ENCODE measurements at regions not wholly inside any gene's neighbourhood (a gene's known extent, or its start where the extent isn't known, plus 50 kb on each side); places are given as distances from the start of the nearest gene placed in this dataset.

DNA sequence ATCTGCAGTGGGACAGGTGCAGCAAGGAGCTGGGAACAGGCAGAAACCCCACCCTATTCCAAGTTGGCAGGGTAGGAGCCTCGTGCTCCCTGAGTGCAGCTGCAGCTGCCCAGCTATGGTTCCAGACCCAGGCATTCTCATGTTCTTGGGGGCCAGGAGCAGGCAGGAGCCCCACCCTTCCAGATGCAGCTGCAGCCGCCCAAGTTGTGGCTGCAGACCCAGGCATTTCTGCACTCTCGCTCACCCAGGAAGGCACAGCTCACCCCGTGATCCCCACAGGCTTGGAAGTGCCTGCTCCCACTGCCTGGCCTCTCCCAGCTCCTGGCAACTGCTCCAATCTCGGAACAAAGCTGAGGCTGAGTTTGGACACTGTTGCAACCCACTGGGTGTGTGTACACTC is 275.8 kb upstream of the ADRA1B start:
- Mint-ChIP-seq H3K36me3 (no peaks in the 10 kb centered on the region), H3K27ac (no peak overlapping the region), H3K27me3 (no peaks in the 10 kb centered on the region), H3K4me1 (no peaks in the 10 kb centered on the region), H3K9me3 (peaks cover 8% of the 10 kb centered on the region), H3K4me3 (no peak overlapping the region)
- no peak for ATAC-seq (ENCODE audit: low read depth)
- DNase-seq (ENCODE audit: low spot score in 2 of 2): no peak

DNA sequence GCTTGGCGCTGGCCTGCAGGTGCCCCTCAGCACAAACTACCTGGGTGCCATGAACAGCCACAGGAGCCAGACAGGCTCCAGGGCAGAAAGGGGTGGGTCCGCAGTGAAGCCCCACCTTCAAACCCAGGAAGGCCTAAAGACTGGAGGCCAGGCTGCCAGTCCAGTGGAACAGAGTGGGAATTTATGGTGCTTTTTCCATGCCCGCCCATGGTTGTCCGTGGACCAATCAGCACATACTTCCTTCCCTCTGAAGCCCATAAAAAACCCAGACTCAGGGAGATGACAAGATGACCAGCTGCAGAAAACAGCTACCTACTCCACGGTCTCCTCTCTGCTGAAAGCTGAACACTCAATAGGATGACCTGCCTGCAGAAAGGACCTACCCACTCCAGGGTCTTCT is 275.4 kb upstream of the ADRA1B start:
- H3K36me3 Mint-ChIP-seq: no peaks in the 10 kb centered on the region
- H3K4me1 Mint-ChIP-seq: no peaks in the 10 kb centered on the region
- no peak for ATAC-seq (ENCODE audit: low read depth)
- H3K4me3 Mint-ChIP-seq: no peak overlapping the region
- no peak overlapping the region for H3K27ac Mint-ChIP-seq
- H3K9me3 Mint-ChIP-seq: peaks cover 8% of the 10 kb centered on the region
- DNase-seq (ENCODE audit: low spot score in 2 of 2): no peak
- no peaks in the 10 kb centered on the region for H3K27me3 Mint-ChIP-seq

DNA sequence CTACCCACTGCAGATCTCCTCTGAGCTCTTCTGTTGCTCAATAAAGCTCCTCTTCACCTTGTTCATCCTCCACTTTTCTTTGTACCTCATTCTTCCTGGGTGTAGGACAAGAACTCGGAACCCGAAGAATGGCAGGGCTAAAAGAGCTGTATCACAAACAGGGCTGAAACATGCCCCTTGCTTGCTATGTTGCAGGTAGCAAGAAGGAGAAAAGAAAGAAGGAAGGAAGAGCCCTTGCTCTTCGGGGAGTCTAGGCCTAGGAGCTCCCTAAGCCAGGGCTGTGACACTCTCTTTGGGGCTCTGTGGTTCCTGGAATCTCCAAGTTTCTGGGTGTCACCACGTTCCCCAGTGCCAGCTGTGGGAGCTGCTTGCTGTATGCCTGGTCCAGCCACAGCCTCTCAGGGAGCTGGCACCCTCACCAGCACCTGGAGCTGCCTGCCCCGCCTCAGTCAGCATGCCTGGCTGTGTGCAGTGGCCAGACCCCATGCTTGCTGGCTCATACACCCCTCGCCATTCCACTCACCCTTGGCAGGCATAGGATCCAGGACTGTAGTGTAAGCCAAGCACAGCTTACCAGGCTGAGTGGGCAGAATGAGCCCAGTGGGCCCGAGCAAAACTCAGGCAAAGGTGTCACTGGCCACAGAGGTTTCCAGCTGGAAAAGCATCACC is 274.8 kb upstream of the ADRA1B start:
- no peak overlapping the region for H3K27ac Mint-ChIP-seq
- ATAC-seq (ENCODE audit: low read depth): no peak
- no peaks in the 10 kb centered on the region for H3K4me1 Mint-ChIP-seq
- H3K4me3 Mint-ChIP-seq: no peak overlapping the region
- H3K36me3 Mint-ChIP-seq: no peaks in the 10 kb centered on the region
- H3K27me3 Mint-ChIP-seq: no peaks in the 10 kb centered on the region
- no peak for DNase-seq (ENCODE audit: low spot score in 2 of 2)
- peaks cover 8% of the 10 kb centered on the region for H3K9me3 Mint-ChIP-seq

DNA sequence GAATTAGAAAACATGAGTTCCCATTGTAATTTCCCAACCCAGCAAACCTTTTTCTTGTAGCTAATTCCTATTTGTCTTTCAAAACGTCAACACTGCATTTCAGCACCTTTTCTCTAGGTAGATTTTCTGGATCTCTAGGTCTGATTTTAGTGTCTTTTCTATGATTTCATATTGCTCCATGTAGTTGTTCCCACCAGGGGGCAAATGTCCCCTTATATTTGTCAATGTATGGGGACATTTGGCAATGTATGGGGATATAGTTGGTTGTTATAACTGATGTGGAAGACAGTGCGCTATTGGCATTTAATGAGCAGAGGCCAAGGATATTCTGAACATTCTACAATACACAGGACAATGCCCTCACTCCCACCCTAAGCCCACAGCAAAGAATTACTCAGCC is 273.9 kb upstream of the ADRA1B start:
- no peak overlapping the region for H3K27ac Mint-ChIP-seq
- H3K27me3 Mint-ChIP-seq: no peaks in the 10 kb centered on the region
- no peak for DNase-seq (ENCODE audit: low spot score in 2 of 2)
- H3K4me1 Mint-ChIP-seq: no peaks in the 10 kb centered on the region
- H3K4me3 Mint-ChIP-seq: no peak overlapping the region
- H3K36me3 Mint-ChIP-seq: no peaks in the 10 kb centered on the region
- ATAC-seq (ENCODE audit: low read depth): no peak
- peaks cover 3% of the 10 kb centered on the region for H3K9me3 Mint-ChIP-seq

DNA sequence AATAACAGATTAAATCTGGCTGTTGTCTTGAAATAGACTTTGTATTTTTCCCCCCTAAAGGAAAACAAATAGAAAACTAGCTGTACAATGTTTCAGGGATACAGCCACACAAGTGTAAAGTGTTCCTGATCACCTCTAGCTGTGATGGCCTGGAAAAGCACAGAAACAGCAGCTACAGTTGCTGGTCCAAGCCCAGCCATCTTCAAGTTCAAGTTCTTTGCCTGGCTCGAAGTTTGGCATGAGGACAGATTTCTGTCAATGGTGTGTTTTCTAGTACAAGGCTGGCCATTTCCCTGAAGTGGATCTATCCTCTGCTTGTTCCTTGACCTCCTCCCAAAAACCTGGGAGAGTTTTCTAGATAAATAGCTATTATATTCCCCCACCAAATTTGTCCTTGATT is 272.2 kb upstream of the ADRA1B start:
- no peak for ATAC-seq (ENCODE audit: low read depth)
- Mint-ChIP-seq H3K27me3 (no peaks in the 10 kb centered on the region), H3K4me3 (no peak overlapping the region), H3K27ac (no peak overlapping the region), H3K4me1 (no peaks in the 10 kb centered on the region), H3K36me3 (no peaks in the 10 kb centered on the region), H3K9me3 (no peaks in the 10 kb centered on the region)
- no peak for DNase-seq (ENCODE audit: low spot score in 2 of 2)

DNA sequence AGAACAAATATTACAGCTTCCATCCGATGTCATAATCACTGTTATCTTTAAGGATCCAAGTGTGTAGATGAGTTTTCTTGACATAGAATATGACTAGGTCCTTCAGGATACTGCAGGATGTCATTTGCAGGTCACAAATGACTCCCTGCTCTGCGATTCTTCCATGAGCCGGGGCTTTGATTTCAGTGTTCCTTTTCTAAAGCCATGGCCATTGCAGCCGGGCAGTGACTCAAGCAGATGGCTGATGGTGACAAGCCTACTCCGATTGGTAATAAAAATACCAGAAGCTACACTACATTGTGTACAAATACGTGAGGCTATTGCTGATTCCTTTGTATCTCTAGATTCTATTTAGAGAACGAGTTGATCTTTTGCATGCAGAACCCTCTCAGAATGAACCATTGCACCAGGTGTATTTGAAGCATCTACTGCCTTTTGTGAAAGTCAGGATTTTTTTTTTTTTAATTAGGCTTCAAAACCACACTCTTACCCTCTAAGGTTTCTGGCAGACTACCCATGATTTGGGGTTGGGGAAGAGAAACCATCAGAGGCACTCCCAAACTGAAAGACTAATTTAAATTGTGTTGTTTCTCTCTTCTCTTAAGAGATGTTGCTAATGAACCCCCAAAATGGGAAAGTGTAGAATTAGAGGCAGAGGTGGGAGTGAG is 271.0 kb upstream of the ADRA1B start:
- Mint-ChIP-seq H3K4me3 (no peak overlapping the region), H3K27ac (no peak overlapping the region), H3K27me3 (no peaks in the 10 kb centered on the region), H3K4me1 (no peaks in the 10 kb centered on the region), H3K9me3 (no peaks in the 10 kb centered on the region), H3K36me3 (no peaks in the 10 kb centered on the region)
- DNase-seq (ENCODE audit: low spot score in 2 of 2) (no peak), ATAC-seq (ENCODE audit: low read depth) (no peak)

DNA sequence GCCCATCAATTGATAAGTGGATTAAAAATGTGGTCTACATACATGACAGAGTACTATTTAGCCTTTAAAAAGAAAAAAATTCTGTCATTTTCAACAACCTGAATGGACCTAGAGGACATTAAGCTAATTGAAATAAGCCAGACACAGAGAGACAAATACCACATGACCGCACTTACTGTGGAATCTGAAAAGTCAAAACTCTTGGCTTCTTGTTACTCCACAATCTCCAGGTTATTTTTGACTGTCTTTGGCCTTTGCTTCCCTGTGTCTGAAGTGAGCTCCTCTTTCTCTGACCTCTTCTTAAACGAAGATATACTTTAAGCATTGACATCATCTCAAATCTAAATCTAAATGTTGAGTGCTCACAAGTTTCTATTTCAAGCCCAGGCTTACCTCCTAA is 265.5 kb upstream of the ADRA1B start:
- DNase-seq (ENCODE audit: low spot score in 2 of 2) (no peak), ATAC-seq (ENCODE audit: low read depth) (no peak)
- Mint-ChIP-seq H3K27me3 (no peaks in the 10 kb centered on the region), H3K4me1 (no peaks in the 10 kb centered on the region), H3K27ac (no peak overlapping the region), H3K4me3 (no peak overlapping the region), H3K9me3 (no peaks in the 10 kb centered on the region), H3K36me3 (no peaks in the 10 kb centered on the region)

DNA sequence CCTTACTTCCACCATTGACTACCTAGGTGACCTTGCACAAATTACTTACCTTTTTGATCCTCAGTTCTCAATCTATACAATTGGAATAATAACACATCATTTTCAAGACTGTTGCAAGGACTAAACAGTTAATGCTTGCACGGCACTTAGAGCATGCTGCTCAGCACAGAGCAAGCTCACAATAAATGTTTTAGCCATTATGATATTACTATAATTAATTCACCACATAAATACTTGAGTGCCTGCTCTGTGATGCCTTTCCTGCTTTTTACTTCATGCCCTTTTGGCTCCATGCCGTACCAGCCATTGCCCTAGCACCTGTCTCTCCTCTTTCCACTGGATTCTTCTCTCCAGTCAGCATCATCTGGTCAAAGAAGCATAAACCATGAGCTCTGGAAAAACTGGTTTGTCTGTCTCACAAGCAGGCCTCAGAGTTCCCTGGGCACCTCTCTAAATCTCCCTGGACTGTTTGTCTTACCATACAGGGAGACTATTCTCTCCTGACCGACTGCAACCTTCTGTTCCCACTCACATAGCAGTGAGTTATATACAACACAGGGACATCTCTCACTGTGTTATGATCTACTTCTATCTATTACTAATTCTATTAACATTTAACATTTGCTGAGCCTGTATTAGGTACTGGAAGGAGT is 260.4 kb upstream of the ADRA1B start:
- Mint-ChIP-seq H3K27me3 (no peaks in the 10 kb centered on the region), H3K4me1 (no peaks in the 10 kb centered on the region), H3K27ac (no peak overlapping the region), H3K9me3 (no peaks in the 10 kb centered on the region), H3K4me3 (no peak overlapping the region), H3K36me3 (no peaks in the 10 kb centered on the region)
- no peak for DNase-seq (ENCODE audit: low spot score in 2 of 2)
- no peak for ATAC-seq (ENCODE audit: low read depth)

DNA sequence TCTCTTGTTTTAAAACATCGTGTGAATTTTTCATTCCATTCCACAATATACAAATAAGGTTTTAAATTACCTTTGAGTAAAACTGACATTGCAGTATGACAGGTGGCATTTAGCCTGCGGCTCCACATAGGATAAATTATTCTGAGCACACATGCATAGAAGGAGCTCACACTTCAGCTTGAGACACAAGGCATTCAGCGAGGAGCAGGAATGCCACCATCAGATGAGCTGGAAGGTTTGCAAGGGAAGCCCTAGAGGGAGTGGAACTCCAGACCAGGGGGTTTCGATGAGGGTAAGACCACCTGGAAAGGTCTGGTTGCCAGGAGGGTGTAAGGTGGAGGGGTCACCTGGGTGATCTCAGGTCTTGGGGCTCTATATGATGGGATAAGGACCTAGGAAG is 259.0 kb upstream of the ADRA1B start:
- H3K27me3 Mint-ChIP-seq: no peaks in the 10 kb centered on the region
- DNase-seq (ENCODE audit: low spot score in 2 of 2) (no peak), ATAC-seq (ENCODE audit: low read depth) (no peak)
- H3K4me3 Mint-ChIP-seq: no peak overlapping the region
- no peaks in the 10 kb centered on the region for H3K9me3 Mint-ChIP-seq
- H3K36me3 Mint-ChIP-seq: no peaks in the 10 kb centered on the region
- H3K27ac Mint-ChIP-seq: no peak overlapping the region
- no peaks in the 10 kb centered on the region for H3K4me1 Mint-ChIP-seq

DNA sequence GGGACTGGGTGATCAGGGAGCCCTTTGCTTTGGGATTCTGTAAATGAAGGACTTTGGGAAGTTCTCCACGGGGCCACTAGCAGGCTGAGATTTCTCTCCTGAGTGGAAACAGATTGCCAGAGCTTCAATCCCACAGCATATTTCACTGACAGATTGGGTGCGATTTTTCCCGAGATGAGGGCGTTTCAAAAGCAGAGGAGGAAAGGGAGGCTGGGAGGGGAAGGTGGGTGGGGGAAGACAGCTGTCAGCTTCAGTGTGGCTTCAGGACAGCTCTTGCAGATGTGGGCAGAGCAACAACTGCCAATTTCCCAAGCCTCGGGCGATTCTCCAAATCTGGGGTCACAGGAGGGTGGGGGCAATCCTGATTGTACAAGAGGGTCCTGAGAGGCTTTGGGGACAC is 258.5 kb upstream of the ADRA1B start:
- DNase-seq (ENCODE audit: low spot score in 2 of 2): no peak
- no peak overlapping the region for H3K4me3 Mint-ChIP-seq
- H3K4me1 Mint-ChIP-seq: no peaks in the 10 kb centered on the region
- no peaks in the 10 kb centered on the region for H3K9me3 Mint-ChIP-seq
- no peaks in the 10 kb centered on the region for H3K36me3 Mint-ChIP-seq
- ATAC-seq (ENCODE audit: low read depth): no peak
- H3K27me3 Mint-ChIP-seq: no peaks in the 10 kb centered on the region
- H3K27ac Mint-ChIP-seq: no peak overlapping the region

DNA sequence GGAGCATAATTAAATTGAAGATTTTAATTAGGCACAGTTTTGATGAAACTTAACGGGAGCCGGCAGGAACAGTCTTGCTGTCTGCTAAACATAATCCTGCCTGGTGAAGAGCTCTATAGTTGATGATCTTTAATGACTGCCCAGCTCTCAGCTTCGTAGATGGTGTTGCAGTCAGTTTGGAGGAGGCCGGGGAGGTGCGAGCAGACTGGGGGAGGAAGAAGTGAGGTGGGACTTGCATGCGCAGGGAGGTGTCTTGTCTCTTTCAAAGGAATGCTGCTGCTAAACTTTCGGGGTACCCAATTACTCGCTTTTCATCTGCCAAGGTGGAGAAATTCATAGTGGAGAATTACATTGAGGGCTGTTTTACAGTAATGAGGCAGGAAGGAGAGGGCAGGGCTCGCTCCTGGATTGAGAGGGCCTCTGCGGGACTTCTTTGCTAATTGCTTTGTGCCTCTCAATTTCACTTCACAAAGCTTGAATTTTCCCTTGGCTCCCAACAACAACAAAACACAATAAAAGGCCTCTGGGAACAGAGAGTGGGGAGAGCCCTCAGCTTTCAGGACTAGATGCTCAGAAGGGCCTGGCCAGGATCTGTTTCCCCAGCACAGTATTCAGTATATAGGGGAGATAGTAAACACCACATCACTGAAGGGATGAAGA is 257.9 kb upstream of the ADRA1B start:
- Mint-ChIP-seq H3K4me3 (no peak overlapping the region), H3K4me1 (no peaks in the 10 kb centered on the region), H3K36me3 (no peaks in the 10 kb centered on the region), H3K9me3 (no peaks in the 10 kb centered on the region), H3K27me3 (no peaks in the 10 kb centered on the region), H3K27ac (no peak overlapping the region)
- DNase-seq (ENCODE audit: low spot score in 2 of 2) (no peak), ATAC-seq (ENCODE audit: low read depth) (no peak)

DNA sequence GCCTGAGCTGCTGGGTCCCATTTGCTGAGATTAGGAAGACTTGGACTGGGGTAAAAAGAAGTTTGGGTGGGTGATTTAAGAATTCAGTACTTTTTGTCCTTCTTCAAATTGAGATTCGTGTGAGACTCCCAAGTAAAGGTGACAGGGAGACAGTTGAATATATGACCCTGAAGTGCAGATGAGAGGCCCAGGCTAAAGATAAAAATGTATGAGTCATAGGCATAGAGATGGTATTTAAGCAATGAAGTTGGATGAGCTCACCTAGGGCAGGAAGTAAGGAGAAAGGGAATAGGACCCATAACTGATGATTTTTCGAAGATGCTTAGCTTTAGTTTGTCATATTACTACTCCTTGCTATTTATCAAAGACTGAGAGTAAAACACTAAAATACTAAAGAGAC is 255.9 kb upstream of the ADRA1B start:
- DNase-seq (ENCODE audit: low spot score in 2 of 2): no peak
- Mint-ChIP-seq H3K27ac (no peak overlapping the region), H3K27me3 (no peaks in the 10 kb centered on the region), H3K9me3 (no peaks in the 10 kb centered on the region), H3K36me3 (no peaks in the 10 kb centered on the region), H3K4me1 (no peaks in the 10 kb centered on the region), H3K4me3 (no peak overlapping the region)
- no peak for ATAC-seq (ENCODE audit: low read depth)

DNA sequence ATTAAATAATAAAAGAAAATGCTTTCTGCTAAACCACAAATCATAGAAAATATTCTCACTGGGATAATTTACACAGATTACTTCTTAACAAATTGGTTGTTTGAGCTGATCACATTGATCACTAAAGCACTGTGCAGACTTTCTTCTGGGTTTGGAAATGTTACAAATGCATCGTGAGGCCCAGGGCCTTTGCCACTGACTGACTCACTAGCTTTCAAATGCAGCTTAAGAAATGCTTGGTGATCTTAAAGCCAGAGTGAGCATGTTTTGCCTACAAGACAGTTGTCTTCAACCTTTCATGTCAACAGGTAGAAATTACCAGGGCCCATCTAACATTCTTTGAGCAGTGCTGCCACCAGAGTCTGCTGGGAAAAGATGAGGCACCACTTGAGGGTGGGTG is 252.3 kb upstream of the ADRA1B start:
- Mint-ChIP-seq H3K27me3 (no peaks in the 10 kb centered on the region), H3K9me3 (no peaks in the 10 kb centered on the region), H3K27ac (no peak overlapping the region), H3K4me1 (no peaks in the 10 kb centered on the region), H3K4me3 (no peak overlapping the region), H3K36me3 (no peaks in the 10 kb centered on the region)
- ATAC-seq (ENCODE audit: low read depth): no peak
- no peak for DNase-seq (ENCODE audit: low spot score in 2 of 2)

DNA sequence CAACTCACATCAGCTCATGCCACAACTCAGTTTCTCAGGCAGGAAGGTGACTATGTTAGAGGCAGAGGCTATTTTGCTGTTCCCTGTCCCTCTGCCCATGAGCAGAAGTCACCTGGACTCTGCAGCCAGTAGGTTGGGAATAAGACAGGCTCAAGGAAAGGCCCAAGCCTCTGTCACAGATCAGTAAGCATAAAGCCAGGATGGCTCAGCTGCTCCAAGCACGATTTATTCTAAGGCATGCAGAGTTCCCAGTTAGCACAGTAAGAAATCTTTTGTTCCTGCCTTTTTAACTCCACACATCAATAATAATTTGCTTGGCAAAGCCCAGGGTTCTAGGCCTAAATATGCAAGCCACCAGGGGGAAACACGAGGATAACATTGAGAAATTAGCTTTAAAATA is 249.0 kb upstream of the ADRA1B start:
- Mint-ChIP-seq H3K27me3 (no peaks in the 10 kb centered on the region), H3K9me3 (peaks cover 2% of the 10 kb centered on the region), H3K27ac (no peak overlapping the region), H3K36me3 (peaks cover 3% of the 10 kb centered on the region), H3K4me3 (no peak overlapping the region), H3K4me1 (no peaks in the 10 kb centered on the region)
- ATAC-seq (ENCODE audit: low read depth): no peak
- no peak for DNase-seq (ENCODE audit: low spot score in 2 of 2)

Measured in memory B cell (primary cell).